GM12878 (cell line): ENCODE measurements at regions not wholly inside any gene's neighbourhood (a gene's known extent, or its start where the extent isn't known, plus 50 kb on each side); places are given as distances from the start of the nearest gene placed in this dataset.

Source experiments
- ATAC-seq: fragments of 200-7000 bp; cut with Tn5 transposase; 3 replicates; pipeline ENCODE4 v1.9.1; 2020; ENCODE audit warnings: mild to moderate bottlenecking, moderate library complexity
- BruUV-seq: library from RNA; stranded (reverse); fragments of 400-500 nt; replicated peaks from 2 replicates; lab custom pipeline; 2021; lab: Mats Ljungman, UMichigan
- CTCF ChIA-PET: fragments of 300-600 bp; sonication (Branson Sonifier 250); formaldehyde crosslinking; extraction: SDS; loops from one replicate; lab custom pipeline; 2021; ENCODE audit warnings: inconsistent platforms; lab: Yijun Ruan, JAX
- POLR2A ChIA-PET: fragments of 350-600 bp; formaldehyde crosslinking; extraction: SDS; loops from one replicate; lab custom pipeline; 2021; ENCODE audit warnings: inconsistent platforms; lab: Charles Lee
- RAD21 ChIA-PET: fragments of 300-600 bp; sonication (Branson Sonifier 250); formaldehyde crosslinking; loops from one replicate; lab custom pipeline; 2023; ENCODE audit warnings: antibody characterized with exemption; ENCODE audit not compliant: unreplicated experiment; lab: Charles Lee
- SMC1A ChIA-PET: fragments of 300-600 bp; sonication (Branson Sonifier 250); formaldehyde crosslinking; loops from one replicate; lab custom pipeline; 2023; ENCODE audit not compliant: unreplicated experiment, uncharacterized antibody; lab: Charles Lee
- DNase-seq: peaks from one replicate; pipeline ENCODE4 v3.0.0-alpha.2; 2011; ENCODE audit warnings: low read depth, low spot score
- FAIRE-seq: peaks from 3 replicates; lab custom pipeline; 2011; peaks lifted over from hg19 to GRCh38; lab: Jason Lieb, UNC
- H2AFZ ChIP-seq: 2 replicates; pipeline ENCODE4 v1.6.0; 2011; ENCODE audit warnings: low read depth, low read length, control low read depth; ENCODE audit not compliant: control insufficient read depth
- H3K27ac ChIP-seq: 2 replicates; pipeline ENCODE4 v1.5.1; 2011; ENCODE audit warnings: control low read depth; ENCODE audit not compliant: control insufficient read depth, insufficient read depth
- H3K27me3 ChIP-seq, 2 experiments: replicated peaks in 1 of 2; 2 replicates each; pipeline versions ENCODE4 v1.6.0 to v1.6.1; 2011; ENCODE audit warnings: low read length in 1 of 2; ENCODE audit not compliant: control insufficient read depth in 2 of 2, insufficient read depth in 2 of 2
- H3K36me3 ChIP-seq, 2 experiments: 2 replicates each; pipeline ENCODE4 v1.5.1; 2011; ENCODE audit warnings: low read length in 1 of 2; ENCODE audit not compliant: control insufficient read depth in 2 of 2, insufficient read depth in 2 of 2
- H3K4me1 ChIP-seq: 2 replicates; pipeline ENCODE4 v1.6.1; 2011; ENCODE audit warnings: mild to moderate bottlenecking, low read length, moderate library complexity, mixed read lengths; ENCODE audit not compliant: control insufficient read depth, insufficient read depth
- H3K4me2 ChIP-seq: 2 replicates; pipeline ENCODE4 v1.6.0; 2011; ENCODE audit warnings: control low read depth; ENCODE audit not compliant: control insufficient read depth, insufficient read depth
- H3K4me3 ChIP-seq: fragments of 200-600 bp; sonication (generic); 2 replicates; pipeline ENCODE4 v1.5.1; 2016
- H3K79me2 ChIP-seq: 2 replicates; pipeline ENCODE4 v1.6.0; 2011; ENCODE audit warnings: low read length; ENCODE audit not compliant: control insufficient read depth, insufficient read depth
- H3K9ac ChIP-seq: 2 replicates; pipeline ENCODE4 v1.8.0; 2011; ENCODE audit warnings: low read length, control low read depth, mixed read lengths; ENCODE audit not compliant: control insufficient read depth, insufficient read depth
- H3K9me3 ChIP-seq: replicated peaks from 3 replicates; pipeline ENCODE4 v1.5.1; 2011; ENCODE audit warnings: mild to moderate bottlenecking, low read length; ENCODE audit not compliant: control insufficient read depth, insufficient read depth
- H4K20me1 ChIP-seq: 2 replicates; pipeline ENCODE4 v1.6.0; 2011; ENCODE audit not compliant: control insufficient read depth, insufficient read depth
- MYC ChIP-seq: IDR thresholded peaks from 2 replicates; pipeline ENCODE4 v1.6.1; 2011; ENCODE audit warnings: mild to moderate bottlenecking, low read length, moderate library complexity, inconsistent platforms; ENCODE audit not compliant: insufficient read depth, insufficient replicate concordance, insufficient read length, severe bottlenecking
- PML ChIP-seq: IDR thresholded peaks from 2 replicates; pipeline ENCODE4 v1.6.1; 2012; ENCODE audit warnings: low read length, inconsistent platforms
- YBX1 ChIP-seq: fragments of 450-650 bp; IDR thresholded peaks from 2 replicates; pipeline ENCODE4 v1.6.1; 2016; ENCODE audit warnings: antibody characterized with exemption
- ZZZ3 ChIP-seq: IDR thresholded peaks from 2 replicates; pipeline ENCODE4 v1.6.1; 2011; ENCODE audit warnings: low read depth; ENCODE audit not compliant: control insufficient read depth, insufficient read length
- WGBS: methylation state at CpG from one replicate; pipeline ENCODE4 v1.1.6; 2016; ENCODE audit warnings: low lambda C conversion rate; ENCODE audit not compliant: insufficient replicate concordance, insufficient coverage; ENCODE audit errors: missing lambda C conversion rate; 5-methylcytosine and 5-hydroxymethylcytosine counted together
- in situ Hi-C: fragments of 300-500 bp; cut with MboI; formaldehyde crosslinking; loops from 9 replicates; pipeline ENCODE4 v1.14.3; 2018; ENCODE audit warnings: mixed read lengths
- intact Hi-C: fragments of 100-400 bp; cut with micrococcal nuclease; formaldehyde crosslinking; loops from one replicate; pipeline ENCODE4 v1.14.2; 2022; ENCODE audit not compliant: unreplicated experiment
- TF ChIP-seq, protein P1 (sequence below): IDR thresholded peaks from 2 replicates; pipeline ENCODE4 v1.6.1; 2011; ENCODE audit warnings: mild to moderate bottlenecking, low read depth, low read length, moderate library complexity; ENCODE audit not compliant: insufficient replicate concordance
- TF ChIP-seq, protein P2 (sequence below): fragments of 450-650 bp; formaldehyde crosslinking; IDR thresholded peaks from 2 replicates; pipeline ENCODE4 v1.4.0; 2022; ENCODE audit warnings: mild to moderate bottlenecking, moderate library complexity
- TF ChIP-seq, protein P3 (sequence below): fragments of 450-650 bp; IDR thresholded peaks from 2 replicates; pipeline ENCODE4 v1.6.1; 2017; ENCODE audit warnings: mild to moderate bottlenecking
- TF ChIP-seq, protein P4 (sequence below): fragments of 450-650 bp; IDR thresholded peaks from 2 replicates; pipeline ENCODE4 v1.6.1; 2017; ENCODE audit warnings: mild to moderate bottlenecking, moderate library complexity
- TF ChIP-seq, protein P5 (sequence below): fragments of 450-650 bp; IDR thresholded peaks from 2 replicates; pipeline ENCODE4 v1.6.1; 2017; ENCODE audit warnings: mild to moderate bottlenecking, moderate library complexity

DNA sequence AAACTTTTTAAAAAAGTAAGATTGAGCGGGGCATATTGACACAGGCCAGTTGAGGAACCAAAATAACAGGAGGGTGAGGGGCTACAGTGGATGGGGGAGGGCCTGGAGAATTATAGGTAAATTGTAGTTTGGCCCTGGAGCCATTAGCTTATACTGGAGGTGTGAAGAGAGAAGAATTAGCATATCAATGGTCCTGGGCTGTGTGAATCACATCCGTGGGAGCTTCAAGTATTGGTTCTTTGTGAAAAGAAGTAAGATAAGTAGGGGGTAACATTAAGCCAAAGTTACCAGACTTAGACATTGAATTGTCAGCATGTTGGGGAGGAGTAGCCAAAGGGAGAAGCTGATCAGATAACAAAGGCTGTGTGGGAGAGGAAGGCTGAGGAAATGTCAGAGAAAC, 1085.2 kb upstream of the AMELY start:
- RAD21 ChIA-PET, result no interaction called here
- Histone ChIP-seq H4K20me1 (no peaks in the 10 kb centered on the region), H3K9me3 (no peaks in the 10 kb centered on the region), H2AFZ (no peak overlapping the region), H3K4me2 (no peak overlapping the region), H3K36me3 (no peaks in the 10 kb centered on the region), H3K27me3 (no peaks in the 10 kb centered on the region), H3K4me1 (no peaks in the 10 kb centered on the region), H3K27ac (no peak overlapping the region), H3K79me2 (no peaks in the 10 kb centered on the region)
- FAIRE-seq (no peak), ATAC-seq (no peak)
- POLR2A ChIA-PET, result no interaction called here
- intact Hi-C loops, result no loop called here
- TF ChIP-seq, protein P1, sequence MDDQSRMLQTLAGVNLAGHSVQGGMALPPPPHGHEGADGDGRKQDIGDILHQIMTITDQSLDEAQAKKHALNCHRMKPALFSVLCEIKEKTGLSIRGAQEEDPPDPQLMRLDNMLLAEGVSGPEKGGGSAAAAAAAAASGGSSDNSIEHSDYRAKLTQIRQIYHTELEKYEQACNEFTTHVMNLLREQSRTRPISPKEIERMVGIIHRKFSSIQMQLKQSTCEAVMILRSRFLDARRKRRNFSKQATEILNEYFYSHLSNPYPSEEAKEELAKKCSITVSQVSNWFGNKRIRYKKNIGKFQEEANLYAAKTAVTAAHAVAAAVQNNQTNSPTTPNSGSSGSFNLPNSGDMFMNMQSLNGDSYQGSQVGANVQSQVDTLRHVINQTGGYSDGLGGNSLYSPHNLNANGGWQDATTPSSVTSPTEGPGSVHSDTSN, result no peak
- TF ChIP-seq PML (no peak), ZZZ3 (no peak), MYC (no peak), YBX1 (no peak)
- TF ChIP-seq, protein P2, sequence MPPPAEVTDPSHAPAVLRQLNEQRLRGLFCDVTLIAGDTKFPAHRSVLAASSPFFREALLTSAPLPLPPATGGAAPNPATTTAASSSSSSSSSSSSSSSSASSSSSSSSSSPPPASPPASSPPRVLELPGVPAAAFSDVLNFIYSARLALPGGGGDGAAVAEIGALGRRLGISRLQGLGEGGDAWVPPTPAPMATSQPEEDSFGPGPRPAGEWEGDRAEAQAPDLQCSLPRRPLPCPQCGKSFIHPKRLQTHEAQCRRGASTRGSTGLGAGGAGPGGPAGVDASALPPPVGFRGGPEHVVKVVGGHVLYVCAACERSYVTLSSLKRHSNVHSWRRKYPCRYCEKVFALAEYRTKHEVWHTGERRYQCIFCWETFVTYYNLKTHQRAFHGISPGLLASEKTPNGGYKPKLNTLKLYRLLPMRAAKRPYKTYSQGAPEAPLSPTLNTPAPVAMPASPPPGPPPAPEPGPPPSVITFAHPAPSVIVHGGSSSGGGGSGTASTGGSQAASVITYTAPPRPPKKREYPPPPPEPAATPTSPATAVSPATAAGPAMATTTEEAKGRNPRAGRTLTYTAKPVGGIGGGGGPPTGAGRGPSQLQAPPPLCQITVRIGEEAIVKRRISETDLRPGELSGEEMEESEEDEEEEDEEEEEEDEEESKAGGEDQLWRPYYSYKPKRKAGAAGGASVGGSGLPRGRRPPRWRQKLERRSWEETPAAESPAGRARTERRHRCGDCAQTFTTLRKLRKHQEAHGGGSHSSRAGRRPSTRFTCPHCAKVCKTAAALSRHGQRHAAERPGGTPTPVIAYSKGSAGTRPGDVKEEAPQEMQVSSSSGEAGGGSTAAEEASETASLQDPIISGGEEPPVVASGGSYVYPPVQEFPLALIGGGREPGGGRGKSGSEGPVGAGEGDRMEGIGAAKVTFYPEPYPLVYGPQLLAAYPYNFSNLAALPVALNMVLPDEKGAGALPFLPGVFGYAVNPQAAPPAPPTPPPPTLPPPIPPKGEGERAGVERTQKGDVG (CRISPR knock-in tag), result no peak
- TF ChIP-seq, protein P3, sequence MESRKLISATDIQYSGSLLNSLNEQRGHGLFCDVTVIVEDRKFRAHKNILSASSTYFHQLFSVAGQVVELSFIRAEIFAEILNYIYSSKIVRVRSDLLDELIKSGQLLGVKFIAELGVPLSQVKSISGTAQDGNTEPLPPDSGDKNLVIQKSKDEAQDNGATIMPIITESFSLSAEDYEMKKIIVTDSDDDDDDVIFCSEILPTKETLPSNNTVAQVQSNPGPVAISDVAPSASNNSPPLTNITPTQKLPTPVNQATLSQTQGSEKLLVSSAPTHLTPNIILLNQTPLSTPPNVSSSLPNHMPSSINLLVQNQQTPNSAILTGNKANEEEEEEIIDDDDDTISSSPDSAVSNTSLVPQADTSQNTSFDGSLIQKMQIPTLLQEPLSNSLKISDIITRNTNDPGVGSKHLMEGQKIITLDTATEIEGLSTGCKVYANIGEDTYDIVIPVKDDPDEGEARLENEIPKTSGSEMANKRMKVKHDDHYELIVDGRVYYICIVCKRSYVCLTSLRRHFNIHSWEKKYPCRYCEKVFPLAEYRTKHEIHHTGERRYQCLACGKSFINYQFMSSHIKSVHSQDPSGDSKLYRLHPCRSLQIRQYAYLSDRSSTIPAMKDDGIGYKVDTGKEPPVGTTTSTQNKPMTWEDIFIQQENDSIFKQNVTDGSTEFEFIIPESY, result no peak
- TF ChIP-seq, protein P4, sequence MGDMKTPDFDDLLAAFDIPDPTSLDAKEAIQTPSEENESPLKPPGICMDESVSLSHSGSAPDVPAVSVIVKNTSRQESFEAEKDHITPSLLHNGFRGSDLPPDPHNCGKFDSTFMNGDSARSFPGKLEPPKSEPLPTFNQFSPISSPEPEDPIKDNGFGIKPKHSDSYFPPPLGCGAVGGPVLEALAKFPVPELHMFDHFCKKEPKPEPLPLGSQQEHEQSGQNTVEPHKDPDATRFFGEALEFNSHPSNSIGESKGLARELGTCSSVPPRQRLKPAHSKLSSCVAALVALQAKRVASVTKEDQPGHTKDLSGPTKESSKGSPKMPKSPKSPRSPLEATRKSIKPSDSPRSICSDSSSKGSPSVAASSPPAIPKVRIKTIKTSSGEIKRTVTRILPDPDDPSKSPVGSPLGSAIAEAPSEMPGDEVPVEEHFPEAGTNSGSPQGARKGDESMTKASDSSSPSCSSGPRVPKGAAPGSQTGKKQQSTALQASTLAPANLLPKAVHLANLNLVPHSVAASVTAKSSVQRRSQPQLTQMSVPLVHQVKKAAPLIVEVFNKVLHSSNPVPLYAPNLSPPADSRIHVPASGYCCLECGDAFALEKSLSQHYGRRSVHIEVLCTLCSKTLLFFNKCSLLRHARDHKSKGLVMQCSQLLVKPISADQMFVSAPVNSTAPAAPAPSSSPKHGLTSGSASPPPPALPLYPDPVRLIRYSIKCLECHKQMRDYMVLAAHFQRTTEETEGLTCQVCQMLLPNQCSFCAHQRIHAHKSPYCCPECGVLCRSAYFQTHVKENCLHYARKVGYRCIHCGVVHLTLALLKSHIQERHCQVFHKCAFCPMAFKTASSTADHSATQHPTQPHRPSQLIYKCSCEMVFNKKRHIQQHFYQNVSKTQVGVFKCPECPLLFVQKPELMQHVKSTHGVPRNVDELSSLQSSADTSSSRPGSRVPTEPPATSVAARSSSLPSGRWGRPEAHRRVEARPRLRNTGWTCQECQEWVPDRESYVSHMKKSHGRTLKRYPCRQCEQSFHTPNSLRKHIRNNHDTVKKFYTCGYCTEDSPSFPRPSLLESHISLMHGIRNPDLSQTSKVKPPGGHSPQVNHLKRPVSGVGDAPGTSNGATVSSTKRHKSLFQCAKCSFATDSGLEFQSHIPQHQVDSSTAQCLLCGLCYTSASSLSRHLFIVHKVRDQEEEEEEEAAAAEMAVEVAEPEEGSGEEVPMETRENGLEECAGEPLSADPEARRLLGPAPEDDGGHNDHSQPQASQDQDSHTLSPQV, result no peak
- TF ChIP-seq, protein P5, sequence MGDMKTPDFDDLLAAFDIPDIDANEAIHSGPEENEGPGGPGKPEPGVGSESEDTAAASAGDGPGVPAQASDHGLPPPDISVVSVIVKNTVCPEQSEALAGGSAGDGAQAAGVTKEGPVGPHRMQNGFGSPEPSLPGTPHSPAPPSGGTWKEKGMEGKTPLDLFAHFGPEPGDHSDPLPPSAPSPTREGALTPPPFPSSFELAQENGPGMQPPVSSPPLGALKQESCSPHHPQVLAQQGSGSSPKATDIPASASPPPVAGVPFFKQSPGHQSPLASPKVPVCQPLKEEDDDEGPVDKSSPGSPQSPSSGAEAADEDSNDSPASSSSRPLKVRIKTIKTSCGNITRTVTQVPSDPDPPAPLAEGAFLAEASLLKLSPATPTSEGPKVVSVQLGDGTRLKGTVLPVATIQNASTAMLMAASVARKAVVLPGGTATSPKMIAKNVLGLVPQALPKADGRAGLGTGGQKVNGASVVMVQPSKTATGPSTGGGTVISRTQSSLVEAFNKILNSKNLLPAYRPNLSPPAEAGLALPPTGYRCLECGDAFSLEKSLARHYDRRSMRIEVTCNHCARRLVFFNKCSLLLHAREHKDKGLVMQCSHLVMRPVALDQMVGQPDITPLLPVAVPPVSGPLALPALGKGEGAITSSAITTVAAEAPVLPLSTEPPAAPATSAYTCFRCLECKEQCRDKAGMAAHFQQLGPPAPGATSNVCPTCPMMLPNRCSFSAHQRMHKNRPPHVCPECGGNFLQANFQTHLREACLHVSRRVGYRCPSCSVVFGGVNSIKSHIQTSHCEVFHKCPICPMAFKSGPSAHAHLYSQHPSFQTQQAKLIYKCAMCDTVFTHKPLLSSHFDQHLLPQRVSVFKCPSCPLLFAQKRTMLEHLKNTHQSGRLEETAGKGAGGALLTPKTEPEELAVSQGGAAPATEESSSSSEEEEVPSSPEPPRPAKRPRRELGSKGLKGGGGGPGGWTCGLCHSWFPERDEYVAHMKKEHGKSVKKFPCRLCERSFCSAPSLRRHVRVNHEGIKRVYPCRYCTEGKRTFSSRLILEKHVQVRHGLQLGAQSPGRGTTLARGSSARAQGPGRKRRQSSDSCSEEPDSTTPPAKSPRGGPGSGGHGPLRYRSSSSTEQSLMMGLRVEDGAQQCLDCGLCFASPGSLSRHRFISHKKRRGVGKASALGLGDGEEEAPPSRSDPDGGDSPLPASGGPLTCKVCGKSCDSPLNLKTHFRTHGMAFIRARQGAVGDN, result no peak
- TF ChIP-seq, all 136 proteins: peak for 0
- in situ Hi-C loops, result no loop called here
- no TSS peak for BruUV-seq
- no CpG with 5 or more reads among the region's 2 CpGs for WGBS
- H3K4me3 ChIP-seq, result no peak overlapping the region
- no peak for DNase-seq
- ChIA-PET SMC1A (no interaction called here), CTCF (no interaction called here)
- no peak overlapping the region for H3K9ac ChIP-seq
